GM23338 (cell line): ENCODE measurements at regions not wholly inside any gene's neighbourhood (a gene's known extent, or its start where the extent isn't known, plus 50 kb on each side); places are given as distances from the start of the nearest gene placed in this dataset.

Source experiments
- ATAC-seq: fragments of 200-7000 bp; cut with Tn5 transposase; 3 replicates; pipeline ENCODE4 v1.9.1; 2020
- DNase-seq: peaks from one replicate; pipeline ENCODE4 v3.0.0-alpha.2; 2015; ENCODE audit warnings: low spot score
- H2AFZ ChIP-seq: fragments of 200-600 bp; sonication (generic); 2 replicates; pipeline ENCODE4 v1.8.0; 2016; ENCODE audit warnings: antibody characterized with exemption, mild to moderate bottlenecking, moderate library complexity
- H3F3A ChIP-seq: fragments of 200-600 bp; sonication (generic); replicated peaks from 2 replicates; pipeline ENCODE4 v1.8.0; 2017; ENCODE audit warnings: antibody characterized with exemption, mixed run types, low read depth
- H3K27ac ChIP-seq: fragments of 200-600 bp; sonication (generic); 2 replicates; pipeline ENCODE4 v1.6.1; 2016; ENCODE audit warnings: low read depth
- H3K27me3 ChIP-seq: fragments of 200-600 bp; sonication (generic); 2 replicates; pipeline ENCODE4 v1.8.0; 2016; ENCODE audit warnings: mild to moderate bottlenecking, mixed run types, moderate library complexity; ENCODE audit not compliant: insufficient read depth
- H3K36me3 ChIP-seq: fragments of 200-600 bp; sonication (generic); 2 replicates; pipeline ENCODE4 v1.8.0; 2016; ENCODE audit warnings: mild to moderate bottlenecking; ENCODE audit not compliant: insufficient read depth
- H3K4me1 ChIP-seq: fragments of 200-600 bp; sonication (generic); 2 replicates; pipeline ENCODE4 v1.8.0; 2016; ENCODE audit warnings: mild to moderate bottlenecking, moderate library complexity; ENCODE audit not compliant: insufficient read depth
- H3K4me2 ChIP-seq: fragments of 200-600 bp; sonication (generic); 2 replicates; pipeline ENCODE4 v1.7.1; 2017; ENCODE audit warnings: mixed run types
- H3K4me3 ChIP-seq: fragments of 200-600 bp; sonication (generic); 2 replicates; pipeline ENCODE4 v1.6.1; 2016; ENCODE audit warnings: mixed run types
- H3K79me2 ChIP-seq: fragments of 200-600 bp; sonication (generic); replicated peaks from 2 replicates; pipeline ENCODE4 v1.8.0; 2017; ENCODE audit warnings: mild to moderate bottlenecking; ENCODE audit not compliant: insufficient read depth
- H3K9me2 ChIP-seq: fragments of 200-600 bp; sonication (generic); 2 replicates; pipeline ENCODE4 v1.8.0; 2017; ENCODE audit not compliant: insufficient read depth
- H4K20me1 ChIP-seq: fragments of 200-600 bp; sonication (generic); replicated peaks from 2 replicates; pipeline ENCODE4 v1.8.0; 2017; ENCODE audit warnings: mild to moderate bottlenecking; ENCODE audit not compliant: insufficient read depth
- H3K27ac Mint-ChIP-seq: 2 replicates; pipeline ENCODE4 v1.8.0; 2020; ENCODE audit warnings: inconsistent platforms, mild to moderate bottlenecking, moderate library complexity, mixed read lengths
- H3K27me3 Mint-ChIP-seq: 3 replicates; pipeline ENCODE4 v1.8.0; 2022; ENCODE audit warnings: low read depth, mild to moderate bottlenecking, moderate library complexity, mixed read lengths, inconsistent platforms; ENCODE audit not compliant: insufficient read depth, poor library complexity
- H3K36me3 Mint-ChIP-seq: 3 replicates; pipeline ENCODE4 v1.8.0; 2021; ENCODE audit warnings: low read depth, mild to moderate bottlenecking, inconsistent platforms, moderate library complexity, mixed read lengths
- H3K4me1 Mint-ChIP-seq: 3 replicates; pipeline ENCODE4 v1.8.0; 2020; ENCODE audit warnings: mild to moderate bottlenecking, inconsistent platforms, mixed read lengths
- H3K4me3 Mint-ChIP-seq: 3 replicates; pipeline ENCODE4 v1.8.0; 2021; ENCODE audit warnings: moderate library complexity, mild to moderate bottlenecking, inconsistent platforms, mixed read lengths
- H3K9me3 Mint-ChIP-seq: 3 replicates; pipeline ENCODE4 v1.8.0; 2020; ENCODE audit warnings: moderate library complexity, mild to moderate bottlenecking, inconsistent platforms, mixed read lengths
- JUNB ChIP-seq: IDR thresholded peaks from one replicate; pipeline ENCODE4 v1.6.1; 2016; ENCODE audit warnings: antibody characterized with exemption; ENCODE audit not compliant: unreplicated experiment
- NANOG ChIP-seq: IDR thresholded peaks from 2 replicates; pipeline ENCODE4 v1.6.1; 2016; ENCODE audit warnings: antibody characterized with exemption, borderline replicate concordance
- POLR2AphosphoS5 ChIP-seq: IDR thresholded peaks from 2 replicates; pipeline ENCODE4 v1.6.1; 2016; ENCODE audit warnings: antibody characterized with exemption, low read depth
- ZNF331 ChIP-seq: fragments of 250-450 bp; sonication (Bioruptor Pico); IDR thresholded peaks from 2 replicates; pipeline ENCODE4 v1.5.0; 2020; ENCODE audit warnings: low read depth, mild to moderate bottlenecking, moderate library complexity
- TF ChIP-seq, protein P1 (sequence below): fragments of 250-450 bp; sonication (Bioruptor Pico); IDR thresholded peaks from 2 replicates; pipeline ENCODE4 v1.5.0; 2020; ENCODE audit warnings: mild to moderate bottlenecking, moderate library complexity
- TF ChIP-seq, protein P2 (sequence below), 2 experiments: fragments of 200-600 bp in 1 of 2; sonication (generic) in 1 of 2; conservative IDR thresholded peaks; 2 replicates each; pipeline versions ENCODE4 v1.5.1 to v1.6.1; 2016 to 2017; ENCODE audit warnings: antibody characterized with exemption in 2 of 2, low read depth in 2 of 2, mild to moderate bottlenecking in 2 of 2, moderate library complexity in 1 of 2

DNA sequence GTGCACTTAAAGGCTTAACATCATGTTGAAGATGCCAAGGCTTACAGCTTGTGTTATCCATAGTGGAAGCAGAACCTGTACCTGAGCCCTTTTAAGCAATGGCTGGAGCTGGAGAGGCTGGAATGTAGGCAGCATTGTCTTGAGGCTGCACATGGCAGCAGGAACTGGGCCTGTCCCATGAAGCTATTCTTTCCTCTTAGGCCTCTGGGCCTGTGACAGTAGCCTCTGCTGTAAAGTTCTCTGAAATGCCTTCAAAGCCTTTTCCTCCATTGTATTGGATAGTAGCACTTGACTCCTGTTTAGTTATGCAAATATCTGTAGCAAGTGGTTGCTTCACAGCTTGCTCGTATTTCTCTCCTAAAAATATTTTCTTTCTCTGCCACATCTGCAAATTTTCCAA is 127.4 kb upstream of the ANO5 start:
- Mint-ChIP-seq H3K4me1 (no peaks in the 10 kb centered on the region), H3K27me3 (peaks cover 1% of the 10 kb centered on the region), H3K9me3 (peaks cover 28% of the 10 kb centered on the region), H3K4me3 (no peak overlapping the region), H3K27ac (no peak overlapping the region), H3K36me3 (peaks cover 23% of the 10 kb centered on the region)
- 0 out of 2 replicates have a peak, but pooled peaks have one; percentile 33 for TF ChIP-seq NANOG
- no peak for TF ChIP-seq ZNF331 (CRISPR knock-in tag)
- no peaks in the 10 kb centered on the region for H3K4me1 ChIP-seq
- no peaks in the 10 kb centered on the region for H3K27me3 ChIP-seq
- H3K27ac ChIP-seq, result no peak overlapping the region
- no peaks in the 10 kb centered on the region for H4K20me1 ChIP-seq
- H3K9me2 ChIP-seq, result peaks cover 3% of the 10 kb centered on the region; the same call in 1 of the 2 replicates
- no peaks in the 10 kb centered on the region for H3K79me2 ChIP-seq
- H3F3A ChIP-seq, result no peaks in the 10 kb centered on the region
- 0 out of 2 replicates have a peak, but pooled peaks cover 3% of the 10 kb centered on the region for H3K36me3 ChIP-seq
- peak overlapping the region; percentile 34; the same call in 1 of the 2 replicates for H2AFZ ChIP-seq
- H3K4me3 ChIP-seq, result no peak overlapping the region
- ATAC-seq (peak; percentile 48; the same call in 2 of the 3 replicates), DNase-seq (peak; percentile 48)
- 0 out of 2 replicates have a peak overlapping the region, but pooled peaks have one; percentile 34 for H3K4me2 ChIP-seq

DNA sequence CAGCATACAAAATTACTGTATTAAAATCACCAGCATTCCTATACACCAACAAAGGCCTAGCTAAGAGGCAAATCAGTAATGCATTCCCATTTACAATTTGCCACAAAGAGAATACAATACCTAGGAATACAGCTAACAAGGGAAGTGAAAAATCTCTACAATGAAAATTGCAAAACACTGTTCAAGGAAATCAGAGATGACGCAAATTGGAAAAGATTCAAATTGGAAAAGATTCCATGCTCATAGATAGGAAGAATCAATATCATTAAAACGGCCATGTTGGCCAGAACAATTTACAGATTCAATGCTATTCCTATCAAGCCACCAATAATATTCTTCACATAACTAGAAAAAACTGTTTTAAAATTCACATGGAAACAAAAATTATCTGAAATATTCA is 123.0 kb upstream of the ANO5 start:
- TF ChIP-seq, protein P1, sequence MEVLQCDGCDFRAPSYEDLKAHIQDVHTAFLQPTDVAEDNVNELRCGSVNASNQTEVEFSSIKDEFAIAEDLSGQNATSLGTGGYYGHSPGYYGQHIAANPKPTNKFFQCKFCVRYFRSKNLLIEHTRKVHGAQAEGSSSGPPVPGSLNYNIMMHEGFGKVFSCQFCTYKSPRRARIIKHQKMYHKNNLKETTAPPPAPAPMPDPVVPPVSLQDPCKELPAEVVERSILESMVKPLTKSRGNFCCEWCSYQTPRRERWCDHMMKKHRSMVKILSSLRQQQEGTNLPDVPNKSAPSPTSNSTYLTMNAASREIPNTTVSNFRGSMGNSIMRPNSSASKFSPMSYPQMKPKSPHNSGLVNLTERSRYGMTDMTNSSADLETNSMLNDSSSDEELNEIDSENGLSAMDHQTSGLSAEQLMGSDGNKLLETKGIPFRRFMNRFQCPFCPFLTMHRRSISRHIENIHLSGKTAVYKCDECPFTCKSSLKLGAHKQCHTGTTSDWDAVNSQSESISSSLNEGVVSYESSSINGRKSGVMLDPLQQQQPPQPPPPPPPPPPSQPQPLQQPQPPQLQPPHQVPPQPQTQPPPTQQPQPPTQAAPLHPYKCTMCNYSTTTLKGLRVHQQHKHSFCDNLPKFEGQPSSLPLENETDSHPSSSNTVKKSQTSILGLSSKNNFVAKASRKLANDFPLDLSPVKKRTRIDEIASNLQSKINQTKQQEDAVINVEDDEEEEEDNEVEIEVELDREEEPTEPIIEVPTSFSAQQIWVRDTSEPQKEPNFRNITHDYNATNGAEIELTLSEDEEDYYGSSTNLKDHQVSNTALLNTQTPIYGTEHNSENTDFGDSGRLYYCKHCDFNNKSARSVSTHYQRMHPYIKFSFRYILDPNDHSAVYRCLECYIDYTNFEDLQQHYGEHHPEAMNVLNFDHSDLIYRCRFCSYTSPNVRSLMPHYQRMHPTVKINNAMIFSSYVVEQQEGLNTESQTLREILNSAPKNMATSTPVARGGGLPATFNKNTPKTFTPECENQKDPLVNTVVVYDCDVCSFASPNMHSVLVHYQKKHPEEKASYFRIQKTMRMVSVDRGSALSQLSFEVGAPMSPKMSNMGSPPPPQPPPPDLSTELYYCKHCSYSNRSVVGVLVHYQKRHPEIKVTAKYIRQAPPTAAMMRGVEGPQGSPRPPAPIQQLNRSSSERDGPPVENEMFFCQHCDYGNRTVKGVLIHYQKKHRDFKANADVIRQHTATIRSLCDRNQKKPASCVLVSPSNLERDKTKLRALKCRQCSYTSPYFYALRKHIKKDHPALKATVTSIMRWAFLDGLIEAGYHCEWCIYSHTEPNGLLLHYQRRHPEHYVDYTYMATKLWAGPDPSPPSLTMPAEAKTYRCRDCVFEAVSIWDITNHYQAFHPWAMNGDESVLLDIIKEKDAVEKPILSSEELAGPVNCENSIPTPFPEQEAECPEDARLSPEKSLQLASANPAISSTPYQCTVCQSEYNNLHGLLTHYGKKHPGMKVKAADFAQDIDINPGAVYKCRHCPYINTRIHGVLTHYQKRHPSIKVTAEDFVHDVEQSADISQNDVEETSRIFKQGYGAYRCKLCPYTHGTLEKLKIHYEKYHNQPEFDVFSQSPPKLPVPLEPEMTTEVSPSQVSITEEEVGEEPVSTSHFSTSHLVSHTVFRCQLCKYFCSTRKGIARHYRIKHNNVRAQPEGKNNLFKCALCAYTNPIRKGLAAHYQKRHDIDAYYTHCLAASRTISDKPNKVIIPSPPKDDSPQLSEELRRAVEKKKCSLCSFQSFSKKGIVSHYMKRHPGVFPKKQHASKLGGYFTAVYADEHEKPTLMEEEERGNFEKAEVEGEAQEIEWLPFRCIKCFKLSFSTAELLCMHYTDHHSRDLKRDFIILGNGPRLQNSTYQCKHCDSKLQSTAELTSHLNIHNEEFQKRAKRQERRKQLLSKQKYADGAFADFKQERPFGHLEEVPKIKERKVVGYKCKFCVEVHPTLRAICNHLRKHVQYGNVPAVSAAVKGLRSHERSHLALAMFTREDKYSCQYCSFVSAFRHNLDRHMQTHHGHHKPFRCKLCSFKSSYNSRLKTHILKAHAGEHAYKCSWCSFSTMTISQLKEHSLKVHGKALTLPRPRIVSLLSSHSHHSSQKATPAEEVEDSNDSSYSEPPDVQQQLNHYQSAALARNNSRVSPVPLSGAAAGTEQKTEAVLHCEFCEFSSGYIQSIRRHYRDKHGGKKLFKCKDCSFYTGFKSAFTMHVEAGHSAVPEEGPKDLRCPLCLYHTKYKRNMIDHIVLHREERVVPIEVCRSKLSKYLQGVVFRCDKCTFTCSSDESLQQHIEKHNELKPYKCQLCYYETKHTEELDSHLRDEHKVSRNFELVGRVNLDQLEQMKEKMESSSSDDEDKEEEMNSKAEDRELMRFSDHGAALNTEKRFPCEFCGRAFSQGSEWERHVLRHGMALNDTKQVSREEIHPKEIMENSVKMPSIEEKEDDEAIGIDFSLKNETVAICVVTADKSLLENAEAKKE (CRISPR knock-in tag), result no peak
- no peak for TF ChIP-seq NANOG
- TF ChIP-seq POLR2AphosphoS5, result no peak
- no peak for TF ChIP-seq JUNB
- TF ChIP-seq, protein P2, sequence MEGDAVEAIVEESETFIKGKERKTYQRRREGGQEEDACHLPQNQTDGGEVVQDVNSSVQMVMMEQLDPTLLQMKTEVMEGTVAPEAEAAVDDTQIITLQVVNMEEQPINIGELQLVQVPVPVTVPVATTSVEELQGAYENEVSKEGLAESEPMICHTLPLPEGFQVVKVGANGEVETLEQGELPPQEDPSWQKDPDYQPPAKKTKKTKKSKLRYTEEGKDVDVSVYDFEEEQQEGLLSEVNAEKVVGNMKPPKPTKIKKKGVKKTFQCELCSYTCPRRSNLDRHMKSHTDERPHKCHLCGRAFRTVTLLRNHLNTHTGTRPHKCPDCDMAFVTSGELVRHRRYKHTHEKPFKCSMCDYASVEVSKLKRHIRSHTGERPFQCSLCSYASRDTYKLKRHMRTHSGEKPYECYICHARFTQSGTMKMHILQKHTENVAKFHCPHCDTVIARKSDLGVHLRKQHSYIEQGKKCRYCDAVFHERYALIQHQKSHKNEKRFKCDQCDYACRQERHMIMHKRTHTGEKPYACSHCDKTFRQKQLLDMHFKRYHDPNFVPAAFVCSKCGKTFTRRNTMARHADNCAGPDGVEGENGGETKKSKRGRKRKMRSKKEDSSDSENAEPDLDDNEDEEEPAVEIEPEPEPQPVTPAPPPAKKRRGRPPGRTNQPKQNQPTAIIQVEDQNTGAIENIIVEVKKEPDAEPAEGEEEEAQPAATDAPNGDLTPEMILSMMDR (conservative IDR thresholded peaks at IDR 0.05; ENCODE audit: low read depth in 2 of 2), result no peak
- ATAC-seq, result no peak
- H3K9me2 ChIP-seq, result no peaks in the 10 kb centered on the region; the same call in 1 of the 2 replicates
- H4K20me1 ChIP-seq, result no peaks in the 10 kb centered on the region
- no peaks in the 10 kb centered on the region for H3K4me1 Mint-ChIP-seq
- no peak overlapping the region for H3K27ac Mint-ChIP-seq
- no peaks in the 10 kb centered on the region for H3F3A ChIP-seq
- no peak for DNase-seq
- H3K27ac ChIP-seq, result no peak overlapping the region
- H3K9me3 Mint-ChIP-seq, result peaks cover 28% of the 10 kb centered on the region
- H3K79me2 ChIP-seq, result no peaks in the 10 kb centered on the region
- no peak overlapping the region for H3K4me3 ChIP-seq
- no peaks in the 10 kb centered on the region for H3K4me1 ChIP-seq
- H2AFZ ChIP-seq, result no peak overlapping the region
- no peaks in the 10 kb centered on the region for H3K27me3 Mint-ChIP-seq
- H3K27me3 ChIP-seq, result no peaks in the 10 kb centered on the region
- peaks cover 18% of the 10 kb centered on the region for H3K36me3 Mint-ChIP-seq
- H3K4me3 Mint-ChIP-seq, result no peak overlapping the region
- H3K4me2 ChIP-seq, result no peak overlapping the region
- 0 out of 2 replicates have a peak, but pooled peaks cover 2% of the 10 kb centered on the region for H3K36me3 ChIP-seq
